K562 (cell line): ENCODE measurements at regions not wholly inside any gene's neighbourhood (a gene's known extent, or its start where the extent isn't known, plus 50 kb on each side); places are given as distances from the start of the nearest gene placed in this dataset.

Experiments
- ATAC-seq: fragments of 200-7000 bp; cut with Tn5 transposase; 3 replicates; pipeline ENCODE4 v1.9.1; 2020; ENCODE audit warnings: moderate library complexity
- BruUV-seq: library from RNA; stranded (reverse); fragments of 400-500 nt; replicated peaks from 2 replicates; lab custom pipeline; 2021; lab: Mats Ljungman, UMichigan
- CTCF ChIA-PET: fragments of 300-600 bp; formaldehyde crosslinking; extraction: SDS; loops from one replicate; lab custom pipeline; 2021; ENCODE audit warnings: low intra/inter-chr PET ratio; lab: Yijun Ruan, JAX
- POLR2A ChIA-PET: fragments of 300-600, 350-650 bp; sonication (Branson Sonifier 250); formaldehyde crosslinking; extraction: SDS; loops from one replicate; lab custom pipeline; 2021; ENCODE audit warnings: antibody characterized with exemption, inconsistent platforms; lab: Yijun Ruan, JAX
- DNase-seq, 4 experiments: peaks; one replicate each; pipeline versions ENCODE4 v3.0.0 to v3.0.0-alpha.2; 2011 to 2018; ENCODE audit warnings: low spot score in 3 of 4, mixed read lengths in 3 of 4; ENCODE audit errors: extremely low read depth in 1 of 4
- FAIRE-seq: peaks from 2 replicates; lab custom pipeline; 2011; peaks lifted over from hg19 to GRCh38; lab: Jason Lieb, UNC
- H2AFZ ChIP-seq: 2 replicates; pipeline ENCODE4 v1.6.0; 2011; ENCODE audit warnings: low read depth, low read length, control low read depth, inconsistent platforms
- H3K27ac ChIP-seq: fragments of 200-600 bp; 3 replicates; pipeline ENCODE4 v1.8.0; 2011; ENCODE audit warnings: low read depth, mild to moderate bottlenecking, control low read depth, inconsistent platforms, low read length, moderate library complexity, mixed read lengths; ENCODE audit errors: extremely low read depth
- H3K27me3 ChIP-seq, 2 experiments: fragments of 300-600 bp in 1 of 2; 2 replicates in 1 of 2; 3 replicates in 1 of 2; pipeline versions ENCODE4 v1.6.0 to v1.8.0; 2011; ENCODE audit warnings: inconsistent platforms in 2 of 2, low read length in 2 of 2, mild to moderate bottlenecking in 1 of 2, mixed read lengths in 1 of 2, moderate library complexity in 1 of 2; ENCODE audit not compliant: control insufficient read depth in 2 of 2, insufficient read depth in 2 of 2
- H3K36me3 ChIP-seq: fragments of 300-600 bp; 3 replicates; pipeline ENCODE4 v1.8.0; 2011; ENCODE audit warnings: mild to moderate bottlenecking, low read length, inconsistent platforms; ENCODE audit not compliant: control insufficient read depth, insufficient read depth
- H3K4me1 ChIP-seq, 2 experiments: fragments of 200-600 bp in 1 of 2; replicated peaks in 1 of 2; 2 replicates in 1 of 2; 3 replicates in 1 of 2; pipeline versions ENCODE4 v1.5.1 to v1.8.0; 2011; ENCODE audit warnings: inconsistent platforms in 2 of 2, low read length in 2 of 2, mild to moderate bottlenecking in 1 of 2, mixed read lengths in 1 of 2, moderate library complexity in 1 of 2; ENCODE audit not compliant: control insufficient read depth in 2 of 2, insufficient read depth in 2 of 2
- H3K4me2 ChIP-seq: 2 replicates; pipeline ENCODE4 v1.6.1; 2011; ENCODE audit warnings: low read length, control low read depth, inconsistent platforms, mixed read lengths; ENCODE audit not compliant: insufficient read depth
- H3K4me3 ChIP-seq: fragments of 200-600 bp; sonication (generic), shearing (Covaris generic); 2 replicates; pipeline ENCODE4 v1.5.1; 2016; ENCODE audit warnings: control low read depth, inconsistent platforms
- H3K79me2 ChIP-seq: fragments of 200-600 bp; 3 replicates; pipeline ENCODE4 v1.8.0; 2011; ENCODE audit warnings: low read length, inconsistent platforms; ENCODE audit not compliant: control insufficient read depth, insufficient read depth
- H3K9ac ChIP-seq, 2 experiments: 2 replicates each; pipeline versions ENCODE4 v1.6.0 to v1.6.1; 2011; ENCODE audit warnings: low read depth in 2 of 2, low read length in 2 of 2, control low read depth in 1 of 2, inconsistent platforms in 1 of 2, mild to moderate bottlenecking in 1 of 2, mixed read lengths in 1 of 2; ENCODE audit not compliant: insufficient read depth in 1 of 2
- H3K9me1 ChIP-seq: one replicate; pipeline ENCODE4 v1.6.0; 2011; ENCODE audit warnings: inconsistent platforms, mild to moderate bottlenecking, low read length, moderate library complexity; ENCODE audit not compliant: control insufficient read depth, insufficient read depth
- H3K9me3 ChIP-seq: replicated peaks from 2 replicates; pipeline ENCODE4 v1.5.1; 2011; ENCODE audit warnings: low read depth, low read length, inconsistent platforms; ENCODE audit not compliant: control insufficient read depth, insufficient read depth
- H4K20me1 ChIP-seq: replicated peaks from 2 replicates; pipeline ENCODE4 v1.6.1; 2011; ENCODE audit warnings: low read length, inconsistent platforms, mixed read lengths; ENCODE audit not compliant: control insufficient read depth, insufficient read depth
- ARID1B ChIP-seq: fragments of 450-650 bp; IDR thresholded peaks from 2 replicates; pipeline ENCODE4 v1.6.1; 2016; ENCODE audit warnings: antibody characterized with exemption, mild to moderate bottlenecking, inconsistent platforms
- CEBPB ChIP-seq: fragments of 450-650 bp; IDR thresholded peaks from 2 replicates; pipeline ENCODE4 v1.6.1; 2016; ENCODE audit warnings: missing genetic modification characterization, missing compliant biosample characterization
- MAZ ChIP-seq, 2 experiments: fragments of 450-650 bp in 1 of 2; sonication (generic) in 1 of 2; formaldehyde crosslinking; IDR thresholded peaks in 1 of 2; conservative IDR thresholded peaks in 1 of 2; 2 replicates each; pipeline versions ENCODE4 v1.4.0 to v1.5.0; 2020; ENCODE audit warnings: mild to moderate bottlenecking in 1 of 2, missing genetic modification reagents in 1 of 2
- NCOR1 ChIP-seq: fragments of 450-650 bp; IDR thresholded peaks from 2 replicates; pipeline ENCODE4 v1.6.1; 2016; ENCODE audit warnings: mild to moderate bottlenecking, moderate library complexity
- TGIF2 ChIP-seq: sonication (generic); formaldehyde crosslinking; IDR thresholded peaks from 2 replicates; pipeline ENCODE4 v1.8.1; 2022; ENCODE audit warnings: mild to moderate bottlenecking, missing genetic modification reagents, moderate library complexity
- TRIM28 ChIP-seq: fragments of 450-650 bp; IDR thresholded peaks from 2 replicates; pipeline ENCODE4 v1.6.1; 2017
- ZFP30 ChIP-seq: fragments of 250-450 bp; sonication (Bioruptor Pico); IDR thresholded peaks from 2 replicates; pipeline ENCODE4 v1.8.0; 2022; ENCODE audit warnings: moderate library complexity, mild to moderate bottlenecking, inconsistent platforms, borderline replicate concordance
- WGBS: fragments of 100-300 bp; shearing (Covaris generic); methylation state at CpG from one replicate; pipeline ENCODE4 v1.1.6; 2016; ENCODE audit warnings: low coverage, mixed read lengths; ENCODE audit not compliant: insufficient coverage; ENCODE audit errors: missing lambda C conversion rate; 5-methylcytosine and 5-hydroxymethylcytosine counted together
- in situ Hi-C: fragments of 300-500 bp; cut with MboI; formaldehyde crosslinking; loops from 4 replicates; pipeline ENCODE4 v1.15.0; 2018; ENCODE audit warnings: inconsistent platforms, mixed read lengths
- intact Hi-C: fragments of 100-400 bp; cut with micrococcal nuclease; formaldehyde crosslinking; loops from 2 replicates; pipeline ENCODE4 v1.14.2; 2022

GRCh38 chr17:56034197-56034635, 119.1 kb upstream of the ANKFN1 start:
- intact Hi-C loops: no loop called here
- Histone ChIP-seq H2AFZ (no peak overlapping the region), H3K27ac (no peak overlapping the region), H3K4me2 (no peak overlapping the region), H3K9me1 (no peaks in the 10 kb centered on the region), H3K79me2 (no peaks in the 10 kb centered on the region), H3K27me3 (no peaks in the 10 kb centered on the region), H4K20me1 (no peaks in the 10 kb centered on the region), H3K4me1 (no peaks in the 10 kb centered on the region), H3K4me3 (no peak overlapping the region), H3K36me3 (no peaks in the 10 kb centered on the region), H3K9ac (no peak overlapping the region), H3K9me3 (no peaks in the 10 kb centered on the region)
- CTCF ChIA-PET: no interaction called here
- BruUV-seq: no TSS peak
- no peak for DNase-seq
- in situ Hi-C loops: no loop called here
- FAIRE-seq: no peak
- TF ChIP-seq CEBPB (tag) (peak; percentile 59), ZFP30 (no peak)
- ATAC-seq: no peak
- POLR2A ChIA-PET: no interaction called here
- 1% methylated on average over 6 of the region's 6 CpGs for WGBS

GRCh38 chr17:56038131-56038530, 115.1 kb upstream of the ANKFN1 start:
- Histone ChIP-seq H3K36me3 (no peaks in the 10 kb centered on the region), H3K4me2 (no peak overlapping the region), H2AFZ (no peak overlapping the region), H3K9ac (no peak overlapping the region), H3K4me1 (no peaks in the 10 kb centered on the region), H3K9me1 (no peaks in the 10 kb centered on the region), H3K9me3 (no peaks in the 10 kb centered on the region), H3K4me3 (no peak overlapping the region), H3K27ac (no peak overlapping the region), H3K79me2 (no peaks in the 10 kb centered on the region), H4K20me1 (no peaks in the 10 kb centered on the region)
- ATAC-seq (no peak), DNase-seq (no peak), FAIRE-seq (no peak)
- intact Hi-C loops (no loop called here), in situ Hi-C loops (no loop called here)
- BruUV-seq: no TSS peak
- 2% methylated on average over 6 of the region's 6 CpGs for WGBS
- POLR2A ChIA-PET: interaction anchor here (0.7 kb wide), 1 partner anchor 1809 kb away, joined by 3 read pairs; no protein-coding TSS in a partner anchor
- TF ChIP-seq ARID1B: no peak
- TF ChIP-seq NCOR1: no peak
- TF ChIP-seq MAZ (CRISPR knock-in tag; conservative IDR thresholded peaks at IDR 0.05 in 1 of 2, IDR thresholded peaks at IDR 0.05 in 1 of 2): no peak
- TF ChIP-seq TGIF2 (CRISPR knock-in tag): no peak
- TF ChIP-seq TRIM28: no peak
- TF ChIP-seq, all 486 proteins: peak for 0
- no peaks in the 10 kb centered on the region; a peak in 1 of 5 replicates for H3K27me3 ChIP-seq
- CTCF ChIA-PET: no interaction called here
